ENCODE measurements at regions not wholly inside any gene's neighbourhood (a gene's known extent, or its start where the extent isn't known, plus 50 kb on each side); places are given as distances from the start of the nearest gene placed in this dataset.
"Not testable (repeated sequence)": the region's sequence is repeated elsewhere in the genome, so short reads cannot be mapped to it uniquely, and the experiment has no call there.

DNA sequence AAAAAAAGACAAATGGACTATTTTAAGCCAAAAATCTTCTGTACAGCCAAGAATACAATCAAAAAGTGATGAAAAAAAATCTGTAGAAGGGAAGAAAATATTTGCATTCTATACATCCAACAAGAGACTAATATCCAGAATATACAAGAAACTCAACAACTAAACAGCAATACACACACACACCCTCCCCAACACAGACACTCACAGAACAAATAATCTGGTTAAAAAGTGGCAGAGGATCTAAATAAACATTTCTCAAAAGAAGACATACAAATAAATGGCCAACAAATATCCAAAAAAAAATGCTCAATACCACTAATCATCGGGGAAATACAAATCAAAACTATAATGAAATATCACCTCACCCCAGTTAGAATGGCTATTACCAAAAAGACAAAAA is 209.0 kb upstream of the ZNF385D start:
- H3K4me3 ChIP-seq (ENCODE audit: low read length in 2 of 2) = no peak overlapping the region
- H3K27ac ChIP-seq (ENCODE audit: low read depth in 2 of 2, low read length in 2 of 2) = no peak overlapping the region
- no peaks in the 10 kb centered on the region for H3K4me1 ChIP-seq (ENCODE audit: control insufficient read depth in 2 of 2, insufficient read depth in 2 of 2, low read length in 2 of 2)
- H3K9ac ChIP-seq (ENCODE audit: low read depth in 1 of 2, low read length in 2 of 2) = no peak overlapping the region
- no peaks in the 10 kb centered on the region for H3K36me3 ChIP-seq (ENCODE audit: control insufficient read depth in 2 of 2, insufficient read depth in 2 of 2, low read length in 2 of 2)
- H3K9me3 ChIP-seq (ENCODE audit: control insufficient read depth in 2 of 2, low read length in 2 of 2) = no peaks in the 10 kb centered on the region
- H3K27me3 ChIP-seq (ENCODE audit: control insufficient read depth in 2 of 2, insufficient read depth in 2 of 2, low read length in 2 of 2) = no peaks in the 10 kb centered on the region

- no peak overlapping the region for H3K9ac ChIP-seq (ENCODE audit: low read depth in 1 of 2, low read length in 2 of 2)
- H3K9me3 ChIP-seq (ENCODE audit: control insufficient read depth in 2 of 2, low read length in 2 of 2) = no peaks in the 10 kb centered on the region
- no peak overlapping the region for H3K27ac ChIP-seq (ENCODE audit: low read depth in 2 of 2, low read length in 2 of 2)
- no peaks in the 10 kb centered on the region for H3K27me3 ChIP-seq (ENCODE audit: control insufficient read depth in 2 of 2, insufficient read depth in 2 of 2, low read length in 2 of 2)
- H3K36me3 ChIP-seq (ENCODE audit: control insufficient read depth in 2 of 2, insufficient read depth in 2 of 2, low read length in 2 of 2) = no peaks in the 10 kb centered on the region
- H3K4me1 ChIP-seq (ENCODE audit: control insufficient read depth in 2 of 2, insufficient read depth in 2 of 2, low read length in 2 of 2) = no peaks in the 10 kb centered on the region
- H3K4me3 ChIP-seq (ENCODE audit: low read length in 2 of 2) = no peak overlapping the region
Measured at GRCh38 chr3:21962456-21962855, 211.4 kb upstream of the ZNF385D start.

DNA sequence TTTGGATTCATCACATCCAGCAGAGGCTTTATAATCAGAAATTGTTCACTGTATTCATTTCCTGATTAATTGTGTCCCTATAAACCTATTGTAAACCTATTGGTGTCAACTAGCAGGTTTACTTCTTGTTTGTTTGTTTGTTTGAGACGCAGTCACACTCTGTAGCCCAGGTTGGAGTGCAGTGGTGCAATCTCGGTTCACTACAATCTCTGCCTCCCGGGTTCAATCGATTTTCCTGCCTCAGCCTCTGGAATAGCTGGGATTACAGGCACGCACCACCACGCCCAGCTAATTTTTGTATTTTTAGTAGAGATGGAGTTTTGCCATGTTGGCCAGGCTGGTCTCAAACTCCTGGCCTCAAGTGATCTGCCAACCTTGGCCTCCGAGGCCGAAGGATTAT is 215.4 kb upstream of the ZNF385D start:
- not testable (repeated sequence) for H3K9me3 ChIP-seq (ENCODE audit: control insufficient read depth in 2 of 2, low read length in 2 of 2); H3K36me3 ChIP-seq (ENCODE audit: control insufficient read depth in 2 of 2, insufficient read depth in 2 of 2, low read length in 2 of 2); H3K27ac ChIP-seq (ENCODE audit: low read depth in 2 of 2, low read length in 2 of 2); H3K4me3 ChIP-seq (ENCODE audit: low read length in 2 of 2); H3K9ac ChIP-seq (ENCODE audit: low read depth in 1 of 2, low read length in 2 of 2); H3K27me3 ChIP-seq (ENCODE audit: control insufficient read depth in 2 of 2, insufficient read depth in 2 of 2, low read length in 2 of 2); H3K4me1 ChIP-seq (ENCODE audit: control insufficient read depth in 2 of 2, insufficient read depth in 2 of 2, low read length in 2 of 2)

GRCh38 chr3:21979706-21980105 is 228.7 kb upstream of the ZNF385D start:
- H3K9me3 ChIP-seq (ENCODE audit: control insufficient read depth in 2 of 2, low read length in 2 of 2) = no peaks in the 10 kb centered on the region
- H3K27ac ChIP-seq (ENCODE audit: low read depth in 2 of 2, low read length in 2 of 2) = no peak overlapping the region
- no peak overlapping the region for H3K9ac ChIP-seq (ENCODE audit: low read depth in 1 of 2, low read length in 2 of 2)
- no peak overlapping the region for H3K4me3 ChIP-seq (ENCODE audit: low read length in 2 of 2)
- H3K27me3 ChIP-seq (ENCODE audit: control insufficient read depth in 2 of 2, insufficient read depth in 2 of 2, low read length in 2 of 2) = no peaks in the 10 kb centered on the region
- H3K36me3 ChIP-seq (ENCODE audit: control insufficient read depth in 2 of 2, insufficient read depth in 2 of 2, low read length in 2 of 2) = no peaks in the 10 kb centered on the region
- no peaks in the 10 kb centered on the region for H3K4me1 ChIP-seq (ENCODE audit: control insufficient read depth in 2 of 2, insufficient read depth in 2 of 2, low read length in 2 of 2)

DNA sequence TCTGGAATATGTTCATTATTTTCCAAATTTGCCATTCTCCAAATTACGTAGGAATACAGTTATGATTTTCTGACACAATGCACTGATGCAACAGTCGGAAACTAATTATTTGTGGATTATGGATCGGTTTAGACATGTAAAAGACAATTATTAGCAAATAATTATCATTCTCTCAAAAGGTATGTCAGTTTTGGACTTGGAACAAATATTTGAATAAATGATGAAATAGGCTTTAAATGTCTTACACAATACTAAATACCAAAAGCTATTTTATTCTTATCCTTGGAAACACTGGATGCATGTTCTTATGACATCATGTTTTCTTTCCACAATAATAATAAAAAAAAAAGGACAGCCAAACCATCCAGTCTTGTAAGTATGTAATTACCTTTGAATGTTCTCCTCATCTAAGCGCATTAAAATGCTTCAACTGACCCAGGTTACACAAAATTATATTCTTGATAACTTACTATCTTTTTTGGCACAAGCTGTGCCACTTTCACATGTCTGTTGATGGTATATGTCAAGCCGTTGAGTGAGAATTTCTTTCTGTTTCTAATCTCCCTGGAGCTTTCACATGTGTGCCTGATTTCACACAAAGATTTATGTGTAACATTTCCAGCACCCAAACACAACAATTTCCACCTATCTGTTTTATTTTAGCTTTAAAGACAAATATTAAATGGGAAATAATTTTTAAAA is 238.5 kb upstream of the ZNF385D start:
- Histone ChIP-seq H3K4me3 (ENCODE audit: low read length in 2 of 2) (no peak overlapping the region), H3K9me3 (ENCODE audit: control insufficient read depth in 2 of 2, low read length in 2 of 2) (no peaks in the 10 kb centered on the region), H3K9ac (ENCODE audit: low read depth in 1 of 2, low read length in 2 of 2) (no peak overlapping the region), H3K36me3 (ENCODE audit: control insufficient read depth in 2 of 2, insufficient read depth in 2 of 2, low read length in 2 of 2) (no peaks in the 10 kb centered on the region), H3K4me1 (ENCODE audit: control insufficient read depth in 2 of 2, insufficient read depth in 2 of 2, low read length in 2 of 2) (no peaks in the 10 kb centered on the region), H3K27ac (ENCODE audit: low read depth in 2 of 2, low read length in 2 of 2) (no peak overlapping the region), H3K27me3 (ENCODE audit: control insufficient read depth in 2 of 2, insufficient read depth in 2 of 2, low read length in 2 of 2) (no peaks in the 10 kb centered on the region)

GRCh38 chr3:21991061-21991460 is 240.1 kb upstream of the ZNF385D start:
- Histone ChIP-seq H3K27me3 (ENCODE audit: control insufficient read depth in 2 of 2, insufficient read depth in 2 of 2, low read length in 2 of 2) (no peaks in the 10 kb centered on the region), H3K36me3 (ENCODE audit: control insufficient read depth in 2 of 2, insufficient read depth in 2 of 2, low read length in 2 of 2) (no peaks in the 10 kb centered on the region), H3K9me3 (ENCODE audit: control insufficient read depth in 2 of 2, low read length in 2 of 2) (peaks cover 0 to 6% of the 10 kb centered on the region in 2 donors), H3K9ac (ENCODE audit: low read depth in 1 of 2, low read length in 2 of 2) (no peak overlapping the region), H3K27ac (ENCODE audit: low read depth in 2 of 2, low read length in 2 of 2) (no peak overlapping the region), H3K4me3 (ENCODE audit: low read length in 2 of 2) (no peak overlapping the region), H3K4me1 (ENCODE audit: control insufficient read depth in 2 of 2, insufficient read depth in 2 of 2, low read length in 2 of 2) (no peaks in the 10 kb centered on the region)

- H3K4me3 ChIP-seq (ENCODE audit: low read length in 2 of 2) = no peak overlapping the region
- H3K9me3 ChIP-seq (ENCODE audit: control insufficient read depth in 2 of 2, low read length in 2 of 2) = peaks cover 0 to 8% of the 10 kb centered on the region in 2 donors
- H3K27ac ChIP-seq (ENCODE audit: low read depth in 2 of 2, low read length in 2 of 2) = no peak overlapping the region
- no peaks in the 10 kb centered on the region for H3K36me3 ChIP-seq (ENCODE audit: control insufficient read depth in 2 of 2, insufficient read depth in 2 of 2, low read length in 2 of 2)
- H3K27me3 ChIP-seq (ENCODE audit: control insufficient read depth in 2 of 2, insufficient read depth in 2 of 2, low read length in 2 of 2) = no peaks in the 10 kb centered on the region
- no peak overlapping the region for H3K9ac ChIP-seq (ENCODE audit: low read depth in 1 of 2, low read length in 2 of 2)
- H3K4me1 ChIP-seq (ENCODE audit: control insufficient read depth in 2 of 2, insufficient read depth in 2 of 2, low read length in 2 of 2) = no peaks in the 10 kb centered on the region
Measured at GRCh38 chr3:21995079-21995607, 244.1 kb upstream of the ZNF385D start.

- Histone ChIP-seq H3K9ac (ENCODE audit: low read depth in 1 of 2, low read length in 2 of 2) (no peak overlapping the region), H3K27ac (ENCODE audit: low read depth in 2 of 2, low read length in 2 of 2) (no peak overlapping the region), H3K9me3 (ENCODE audit: control insufficient read depth in 2 of 2, low read length in 2 of 2) (no peaks in the 10 kb centered on the region), H3K27me3 (ENCODE audit: control insufficient read depth in 2 of 2, insufficient read depth in 2 of 2, low read length in 2 of 2) (no peaks in the 10 kb centered on the region), H3K36me3 (ENCODE audit: control insufficient read depth in 2 of 2, insufficient read depth in 2 of 2, low read length in 2 of 2) (no peaks in the 10 kb centered on the region), H3K4me3 (ENCODE audit: low read length in 2 of 2) (no peak overlapping the region), H3K4me1 (ENCODE audit: control insufficient read depth in 2 of 2, insufficient read depth in 2 of 2, low read length in 2 of 2) (no peaks in the 10 kb centered on the region)
Measured at GRCh38 chr3:22007368-22007767, 256.4 kb upstream of the ZNF385D start.

DNA sequence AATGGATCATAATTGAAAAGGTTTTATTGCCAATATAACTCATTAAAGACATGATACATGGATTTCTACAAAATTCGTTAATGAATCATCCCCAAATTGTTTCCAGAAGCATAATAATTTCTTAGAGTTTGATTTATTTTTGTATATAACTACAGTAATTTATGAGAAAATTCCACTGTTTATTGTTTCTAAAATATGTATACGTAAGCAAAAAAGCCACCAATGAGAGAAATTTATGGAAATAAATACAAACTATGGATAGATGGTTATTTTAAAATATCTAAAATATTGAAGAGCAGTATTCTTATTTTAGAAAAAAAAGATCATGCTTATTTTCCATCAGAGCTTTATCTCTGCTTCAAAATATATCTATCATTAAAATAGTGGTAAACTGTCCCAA is 260.0 kb upstream of the ZNF385D start:
- H3K9ac ChIP-seq (ENCODE audit: low read depth in 1 of 2, low read length in 2 of 2) = no peak overlapping the region
- H3K4me1 ChIP-seq (ENCODE audit: control insufficient read depth in 2 of 2, insufficient read depth in 2 of 2, low read length in 2 of 2) = no peaks in the 10 kb centered on the region
- no peaks in the 10 kb centered on the region for H3K27me3 ChIP-seq (ENCODE audit: control insufficient read depth in 2 of 2, insufficient read depth in 2 of 2, low read length in 2 of 2)
- H3K36me3 ChIP-seq (ENCODE audit: control insufficient read depth in 2 of 2, insufficient read depth in 2 of 2, low read length in 2 of 2) = no peaks in the 10 kb centered on the region
- no peak overlapping the region for H3K4me3 ChIP-seq (ENCODE audit: low read length in 2 of 2)
- no peaks in the 10 kb centered on the region for H3K9me3 ChIP-seq (ENCODE audit: control insufficient read depth in 2 of 2, low read length in 2 of 2)
- no peak overlapping the region for H3K27ac ChIP-seq (ENCODE audit: low read depth in 2 of 2, low read length in 2 of 2)

DNA sequence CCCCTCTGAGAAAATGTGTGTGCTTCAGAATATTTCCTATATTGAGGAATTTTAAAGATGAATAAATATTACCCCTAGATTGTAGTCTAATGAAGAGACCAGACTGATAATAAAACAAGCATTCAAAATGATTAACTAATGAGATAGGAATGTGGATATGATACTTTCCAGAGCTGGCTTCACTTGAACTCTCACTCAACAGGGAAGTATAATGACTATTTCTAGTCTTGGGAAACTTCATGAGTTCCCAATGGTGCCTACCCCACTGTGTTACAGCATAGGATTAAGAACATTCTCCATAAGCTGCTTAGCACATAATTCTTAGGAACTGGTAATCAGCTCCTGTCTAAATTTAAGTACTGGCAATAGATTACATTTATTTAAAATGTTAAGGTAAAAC is 261.5 kb upstream of the ZNF385D start:
- Histone ChIP-seq H3K36me3 (ENCODE audit: control insufficient read depth in 2 of 2, insufficient read depth in 2 of 2, low read length in 2 of 2) (no peaks in the 10 kb centered on the region), H3K4me1 (ENCODE audit: control insufficient read depth in 2 of 2, insufficient read depth in 2 of 2, low read length in 2 of 2) (no peaks in the 10 kb centered on the region), H3K4me3 (ENCODE audit: low read length in 2 of 2) (no peak overlapping the region), H3K27me3 (ENCODE audit: control insufficient read depth in 2 of 2, insufficient read depth in 2 of 2, low read length in 2 of 2) (no peaks in the 10 kb centered on the region), H3K27ac (ENCODE audit: low read depth in 2 of 2, low read length in 2 of 2) (no peak overlapping the region), H3K9ac (ENCODE audit: low read depth in 1 of 2, low read length in 2 of 2) (no peak overlapping the region), H3K9me3 (ENCODE audit: control insufficient read depth in 2 of 2, low read length in 2 of 2) (no peaks in the 10 kb centered on the region)

All from mucosa of rectum (tissue), 2 donors.